GM10248 (cell line): ENCODE measurements at regions not wholly inside any gene's neighbourhood (a gene's known extent, or its start where the extent isn't known, plus 50 kb on each side); places are given as distances from the start of the nearest gene placed in this dataset.
"Not testable (repeated sequence)": the region's sequence is repeated elsewhere in the genome, so short reads cannot be mapped to it uniquely, and the experiment has no call there.

Experiments
- CTCF ChIA-PET: fragments of 300-600 bp; sonication (Branson Sonifier 250); formaldehyde crosslinking; extraction: SDS; loops from one replicate; lab custom pipeline; 2021; ENCODE audit warnings: antibody characterized with exemption; lab: Yijun Ruan, JAX
- POLR2A ChIA-PET: fragments of 350-650 bp; sonication (Branson Sonifier 250); formaldehyde crosslinking; extraction: SDS; loops from one replicate; lab custom pipeline; 2020; ENCODE audit warnings: antibody characterized with exemption; lab: Yijun Ruan, JAX
- DNase-seq: peaks from one replicate; pipeline ENCODE4 v3.0.0; 2012; ENCODE audit errors: extremely low spot score
- TF ChIP-seq, protein P1 (sequence below): IDR thresholded peaks from 2 replicates; pipeline ENCODE4 v1.5.1; 2012; ENCODE audit warnings: mild to moderate bottlenecking, low read depth; ENCODE audit errors: extremely low read depth, missing control alignments, control extremely low read depth

DNA sequence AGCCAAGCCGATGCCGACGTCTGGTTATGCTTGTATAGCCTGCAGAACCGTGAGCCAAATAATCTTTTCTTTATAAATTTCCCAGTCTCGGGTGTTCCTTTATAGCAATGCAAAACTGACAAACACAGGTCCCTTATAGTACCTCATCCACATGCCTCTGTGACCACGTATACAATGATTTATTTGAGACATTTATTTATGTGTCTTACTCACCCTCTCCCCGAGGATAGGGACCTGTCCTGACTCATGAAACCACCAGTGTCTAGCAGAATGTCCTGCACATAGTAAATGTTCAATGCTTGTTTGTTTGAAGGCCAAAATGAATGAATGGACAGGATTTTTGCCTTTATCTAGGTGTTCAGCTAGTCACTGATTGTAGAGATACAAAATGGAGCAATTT is 147.9 kb upstream of the FZD8 start:
- DNase-seq = no peak
- ChIA-PET POLR2A (no interaction called here), CTCF (no interaction called here)
- TF ChIP-seq, protein P1, sequence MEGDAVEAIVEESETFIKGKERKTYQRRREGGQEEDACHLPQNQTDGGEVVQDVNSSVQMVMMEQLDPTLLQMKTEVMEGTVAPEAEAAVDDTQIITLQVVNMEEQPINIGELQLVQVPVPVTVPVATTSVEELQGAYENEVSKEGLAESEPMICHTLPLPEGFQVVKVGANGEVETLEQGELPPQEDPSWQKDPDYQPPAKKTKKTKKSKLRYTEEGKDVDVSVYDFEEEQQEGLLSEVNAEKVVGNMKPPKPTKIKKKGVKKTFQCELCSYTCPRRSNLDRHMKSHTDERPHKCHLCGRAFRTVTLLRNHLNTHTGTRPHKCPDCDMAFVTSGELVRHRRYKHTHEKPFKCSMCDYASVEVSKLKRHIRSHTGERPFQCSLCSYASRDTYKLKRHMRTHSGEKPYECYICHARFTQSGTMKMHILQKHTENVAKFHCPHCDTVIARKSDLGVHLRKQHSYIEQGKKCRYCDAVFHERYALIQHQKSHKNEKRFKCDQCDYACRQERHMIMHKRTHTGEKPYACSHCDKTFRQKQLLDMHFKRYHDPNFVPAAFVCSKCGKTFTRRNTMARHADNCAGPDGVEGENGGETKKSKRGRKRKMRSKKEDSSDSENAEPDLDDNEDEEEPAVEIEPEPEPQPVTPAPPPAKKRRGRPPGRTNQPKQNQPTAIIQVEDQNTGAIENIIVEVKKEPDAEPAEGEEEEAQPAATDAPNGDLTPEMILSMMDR = no peak

DNA sequence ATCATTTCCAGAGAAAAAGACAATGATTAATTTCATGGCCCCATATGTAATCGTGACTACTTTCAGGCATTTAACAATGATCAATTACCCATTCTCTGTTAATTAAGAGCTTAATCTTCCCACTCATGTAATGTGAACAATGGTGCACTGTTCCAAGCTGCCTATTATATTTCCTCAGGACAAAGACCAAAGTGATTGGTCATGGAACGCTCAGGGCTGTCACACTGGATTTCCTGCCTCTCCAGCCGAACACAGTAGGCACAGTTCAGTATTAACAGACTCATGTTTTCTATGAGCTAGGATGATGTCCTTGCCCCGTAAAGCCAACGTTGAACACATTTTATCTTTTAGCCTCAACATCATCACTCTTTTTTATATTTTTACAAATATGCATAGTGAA is 142.7 kb upstream of the FZD8 start:
- no peak for DNase-seq
- CTCF ChIA-PET = interaction anchor here (1.4 kb wide), 1 partner anchor 14 kb away, joined by 6 read pairs; no protein-coding TSS in a partner anchor

DNA sequence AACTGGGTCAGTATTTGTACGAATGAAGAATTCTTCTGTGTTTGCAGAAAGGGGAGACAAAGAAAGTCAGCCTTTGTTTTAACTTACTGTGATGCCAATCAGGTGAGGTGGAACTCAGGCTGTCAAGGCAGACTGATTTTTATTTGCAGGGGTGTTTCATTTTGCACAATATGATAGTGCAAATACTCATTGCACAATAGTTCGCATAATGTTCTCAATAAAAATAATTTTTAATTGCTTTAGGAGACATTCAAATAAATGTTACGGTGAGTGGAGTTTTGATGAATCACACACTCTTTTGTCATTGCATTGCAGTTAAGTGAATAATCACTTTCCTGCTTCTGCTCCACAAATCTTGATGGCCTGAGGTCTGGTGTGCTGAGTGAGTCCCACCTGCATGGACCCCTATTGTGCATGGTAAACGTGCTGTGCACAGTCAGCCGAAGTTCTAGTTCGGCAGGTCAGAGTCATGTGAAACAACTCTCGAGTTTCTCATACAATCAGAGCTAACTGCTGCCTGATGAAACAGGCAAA is 141.3 kb upstream of the FZD8 start:
- TF ChIP-seq, protein P1 = no peak
- DNase-seq = no peak
- ChIA-PET CTCF (no interaction called here), POLR2A (no interaction called here)

More for the DNA sequence above, 142.7 kb upstream of the FZD8 start:
- TF ChIP-seq, protein P1 = no peak
- POLR2A ChIA-PET = no interaction called here

DNA sequence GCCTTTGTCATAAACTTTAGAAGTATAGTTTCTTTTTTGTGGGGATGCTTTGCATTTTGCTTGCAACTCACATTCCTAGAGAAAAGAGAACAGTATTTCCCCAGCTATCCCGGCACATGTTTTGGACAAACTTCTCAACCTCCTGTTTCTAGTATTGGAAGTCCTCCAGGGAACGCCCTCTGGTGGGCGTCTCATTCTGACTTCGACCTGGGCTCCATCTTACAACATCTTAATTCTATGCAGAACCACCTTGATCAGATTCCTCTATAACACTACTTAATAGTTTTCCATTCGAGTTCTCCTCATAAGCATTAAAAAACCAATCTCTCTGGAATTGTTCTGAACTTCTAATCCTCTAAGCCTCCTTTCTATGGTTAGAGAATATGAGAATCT is 139.5 kb upstream of the FZD8 start:
- TF ChIP-seq, protein P1 = no peak
- CTCF ChIA-PET = interaction anchor here (1.0 to 1.4 kb wide), 3 partner anchors 12 to 17 kb away, joined by 3 to 4 read pairs (median 3); no protein-coding TSS in a partner anchor
- POLR2A ChIA-PET = no interaction called here
- no peak for DNase-seq

DNA sequence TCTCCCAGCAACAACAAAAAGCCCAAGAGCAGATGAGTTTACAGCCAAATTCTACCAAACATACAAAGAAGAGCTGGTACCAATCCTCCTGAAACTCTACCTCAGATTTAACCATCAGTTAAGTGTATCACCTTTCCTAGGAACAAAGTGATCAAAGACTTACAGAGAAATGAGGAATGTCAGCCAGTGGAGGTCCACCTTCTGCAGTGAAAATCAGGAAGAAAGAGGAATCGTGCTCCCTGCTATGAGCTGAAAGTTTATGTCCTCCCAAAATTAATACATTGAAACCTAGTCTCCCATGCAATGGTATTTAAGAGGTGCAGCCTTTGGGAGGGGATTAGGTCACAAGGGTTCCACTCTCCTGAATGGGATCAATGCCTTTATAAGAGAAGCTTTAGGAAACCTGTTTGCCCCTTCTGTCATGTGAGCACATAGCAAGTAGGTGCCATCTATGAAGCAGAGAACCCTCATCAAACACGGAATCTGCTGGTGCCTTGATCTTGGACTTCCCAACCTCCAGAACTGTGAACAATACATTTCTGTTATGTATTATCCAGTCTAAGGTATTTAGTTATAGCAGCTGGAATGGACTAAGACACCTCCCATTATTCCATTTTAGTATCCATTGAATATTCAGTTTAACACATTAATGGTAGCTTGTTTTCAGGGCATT is 139.0 kb upstream of the FZD8 start:
- CTCF ChIA-PET = interaction anchor here (1.0 to 1.4 kb wide), 3 partner anchors 11 to 18 kb away, joined by 3 to 4 read pairs (median 3); no protein-coding TSS in a partner anchor
- TF ChIP-seq, protein P1 = no peak
- POLR2A ChIA-PET = no interaction called here
- DNase-seq = no peak

DNA sequence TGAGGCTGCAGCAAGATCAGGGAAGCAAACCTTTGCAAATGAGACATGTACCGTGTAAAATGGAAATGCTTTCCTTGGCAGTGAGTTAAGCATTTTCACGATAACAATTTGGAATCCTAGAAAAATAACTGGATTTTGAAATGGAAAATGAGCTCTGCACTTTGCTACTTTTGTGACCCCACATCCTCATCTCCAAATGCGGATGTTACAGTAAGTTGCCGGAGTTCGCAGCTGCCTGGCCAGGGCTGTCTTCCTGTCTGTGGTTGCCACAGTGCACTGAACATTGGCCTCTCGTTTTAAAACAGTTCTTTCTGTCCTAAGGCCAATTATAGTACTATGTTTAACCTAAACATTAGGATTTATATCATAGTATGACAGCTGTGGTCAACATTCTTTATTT is 136.2 kb upstream of the FZD8 start:
- no peak for DNase-seq
- ChIA-PET CTCF (interaction anchor here (0.9 to 1.5 kb wide), 3 partner anchors 8 to 33 kb away, joined by 3 to 4 read pairs (median 3); no protein-coding TSS in a partner anchor), POLR2A (no interaction called here)
- TF ChIP-seq, protein P1 = no peak

DNA sequence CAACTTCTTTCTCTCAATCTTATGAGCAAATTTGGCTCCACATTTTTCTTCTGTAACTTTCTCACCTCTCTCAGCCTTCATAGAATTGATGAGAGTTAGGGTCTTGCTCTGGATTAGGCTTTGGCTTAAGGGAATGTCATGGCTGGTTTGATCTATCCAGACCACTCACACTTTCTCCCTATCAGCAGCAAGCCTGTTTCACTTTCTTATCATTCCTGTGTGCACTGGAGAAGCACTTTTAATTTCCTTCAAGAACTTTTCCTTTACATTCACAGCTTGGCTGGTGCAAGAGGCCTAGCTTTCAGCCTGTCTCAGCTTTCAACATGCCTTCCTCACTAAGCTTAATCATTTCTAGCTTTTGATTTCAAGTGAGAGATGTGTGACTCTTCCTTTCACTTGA is 134.5 kb upstream of the FZD8 start:
- POLR2A ChIA-PET = not testable (repeated sequence)
- CTCF ChIA-PET = interaction anchor here (0.9 kb wide), 1 partner anchor 25 kb away, joined by 3 read pairs; no protein-coding TSS in a partner anchor

More for the DNA sequence above, 134.5 kb upstream of the FZD8 start:
- not testable (repeated sequence) for DNase-seq
